Stimulated activated naive CD8-positive, alpha-beta T cell treated with anti-CD3 and anti-CD28 coated beads, Interleukin-15, amount 100 ng/mL, for 72 hours (primary cell): ENCODE measurements at regions not wholly inside any gene's neighbourhood (a gene's known extent, or its start where the extent isn't known, plus 50 kb on each side); places are given as distances from the start of the nearest gene placed in this dataset.

Source experiments
- ATAC-seq: fragments of 150-1000 bp; cut with Tn5 transposase; 2 replicates; pipeline ENCODE4 v1.10.0; 2021; ENCODE audit warnings: mild to moderate bottlenecking, moderate library complexity
- DNase-seq, 2 donors: peaks; one replicate each; pipeline ENCODE4 v3.0.0; 2021 to 2022
- H3K27ac Mint-ChIP-seq, 2 donors: one replicate each; pipeline ENCODE4 v1.8.0; 2022; ENCODE audit warnings: mild to moderate bottlenecking in 2 of 2, mixed read lengths in 2 of 2, moderate library complexity in 2 of 2
- H3K27me3 Mint-ChIP-seq: one replicate; pipeline ENCODE4 v1.8.0; 2022; ENCODE audit warnings: mixed read lengths
- H3K4me1 Mint-ChIP-seq: one replicate; pipeline ENCODE4 v1.8.0; 2022; ENCODE audit warnings: mild to moderate bottlenecking, mixed read lengths
- H3K4me3 Mint-ChIP-seq, 2 donors: one replicate each; pipeline ENCODE4 v1.8.0; 2022; ENCODE audit warnings: mild to moderate bottlenecking in 2 of 2, mixed read lengths in 2 of 2, moderate library complexity in 1 of 2
- H3K9me3 Mint-ChIP-seq, 2 donors: one replicate each; pipeline ENCODE4 v1.8.0; 2022; ENCODE audit warnings: mixed read lengths in 2 of 2

- DNase-seq (no peak), ATAC-seq (no peak)
- Mint-ChIP-seq H3K4me3 (no peak overlapping the region), H3K27ac (no peak overlapping the region), H3K4me1 (no peaks in the 10 kb centered on the region), H3K27me3 (no peaks in the 10 kb centered on the region), H3K9me3 (peaks cover 9 to 11% of the 10 kb centered on the region in 2 donors)
These were observed 231.3 kb upstream of the SLCO3A1 start for GRCh38 chr15:91622235-91622634.

- Mint-ChIP-seq H3K27me3 (no peaks in the 10 kb centered on the region), H3K4me1 (no peaks in the 10 kb centered on the region), H3K4me3 (no peak overlapping the region), H3K9me3 (peaks cover 9 to 11% of the 10 kb centered on the region in 2 donors), H3K27ac (no peak overlapping the region)
- ATAC-seq (no peak), DNase-seq (no peak)
These were observed 230.7 kb upstream of the SLCO3A1 start for GRCh38 chr15:91622711-91623342.

GRCh38 chr15:91624353-91624968 is 229.0 kb upstream of the SLCO3A1 start:
- no peaks in the 10 kb centered on the region for H3K27me3 Mint-ChIP-seq
- H3K4me1 Mint-ChIP-seq = no peaks in the 10 kb centered on the region
- no peaks in the 10 kb centered on the region for H3K9me3 Mint-ChIP-seq
- ATAC-seq (no peak), DNase-seq (no peak)
- H3K4me3 Mint-ChIP-seq = no peak overlapping the region
- no peak overlapping the region for H3K27ac Mint-ChIP-seq

GRCh38 chr15:91625506-91625905 is 228.0 kb upstream of the SLCO3A1 start:
- Mint-ChIP-seq H3K4me3 (no peak overlapping the region), H3K27me3 (no peaks in the 10 kb centered on the region), H3K4me1 (no peaks in the 10 kb centered on the region), H3K9me3 (no peaks in the 10 kb centered on the region), H3K27ac (no peak overlapping the region)
- DNase-seq = no peak
- ATAC-seq = no peak

GRCh38 chr15:91627473-91628278 is 225.8 kb upstream of the SLCO3A1 start:
- ATAC-seq = no peak
- Mint-ChIP-seq H3K9me3 (no peaks in the 10 kb centered on the region), H3K27me3 (no peaks in the 10 kb centered on the region), H3K4me3 (no peak overlapping the region), H3K27ac (no peak overlapping the region), H3K4me1 (no peaks in the 10 kb centered on the region)
- no peak for DNase-seq

- Mint-ChIP-seq H3K27ac (no peak overlapping the region), H3K4me3 (no peak overlapping the region), H3K9me3 (no peaks in the 10 kb centered on the region), H3K4me1 (no peaks in the 10 kb centered on the region), H3K27me3 (no peaks in the 10 kb centered on the region)
- DNase-seq (no peak), ATAC-seq (no peak)
These were observed 223.4 kb upstream of the SLCO3A1 start for GRCh38 chr15:91630090-91630489.

GRCh38 chr15:91632176-91632575 is 221.3 kb upstream of the SLCO3A1 start:
- ATAC-seq = no peak
- Mint-ChIP-seq H3K9me3 (no peaks in the 10 kb centered on the region), H3K27me3 (no peaks in the 10 kb centered on the region), H3K27ac (no peak overlapping the region), H3K4me3 (no peak overlapping the region), H3K4me1 (no peaks in the 10 kb centered on the region)
- DNase-seq = no peak

- no peaks in the 10 kb centered on the region for H3K4me1 Mint-ChIP-seq
- no peak for DNase-seq
- ATAC-seq = no peak
- H3K9me3 Mint-ChIP-seq = peaks cover 2 to 4% of the 10 kb centered on the region in 2 donors
- no peak overlapping the region for H3K4me3 Mint-ChIP-seq
- no peaks in the 10 kb centered on the region for H3K27me3 Mint-ChIP-seq
- no peak overlapping the region for H3K27ac Mint-ChIP-seq
These were observed 220.5 kb upstream of the SLCO3A1 start for GRCh38 chr15:91632981-91633380.

- DNase-seq (no peak), ATAC-seq (no peak)
- no peak overlapping the region for H3K27ac Mint-ChIP-seq
- no peak overlapping the region for H3K4me3 Mint-ChIP-seq
- no peaks in the 10 kb centered on the region for H3K27me3 Mint-ChIP-seq
- no peaks in the 10 kb centered on the region for H3K4me1 Mint-ChIP-seq
- peaks cover 6 to 7% of the 10 kb centered on the region in 2 donors for H3K9me3 Mint-ChIP-seq
These were observed 219.3 kb upstream of the SLCO3A1 start for GRCh38 chr15:91634179-91634578.

- Mint-ChIP-seq H3K4me1 (no peaks in the 10 kb centered on the region), H3K27ac (no peak overlapping the region), H3K4me3 (no peak overlapping the region), H3K27me3 (no peaks in the 10 kb centered on the region), H3K9me3 (peaks cover 7 to 9% of the 10 kb centered on the region in 2 donors)
- ATAC-seq = no peak
- DNase-seq = no peak
These were observed 218.4 kb upstream of the SLCO3A1 start for GRCh38 chr15:91635080-91635479.

GRCh38 chr15:91635641-91636040 is 217.9 kb upstream of the SLCO3A1 start:
- H3K27ac Mint-ChIP-seq = no peak overlapping the region
- no peaks in the 10 kb centered on the region for H3K4me1 Mint-ChIP-seq
- ATAC-seq (no peak), DNase-seq (no peak)
- no peaks in the 10 kb centered on the region for H3K27me3 Mint-ChIP-seq
- H3K4me3 Mint-ChIP-seq = no peak overlapping the region
- H3K9me3 Mint-ChIP-seq = peaks cover 13% of the 10 kb centered on the region in 2 donors

GRCh38 chr15:91649016-91649415 is 204.5 kb upstream of the SLCO3A1 start:
- H3K27me3 Mint-ChIP-seq = peaks cover 15% of the 10 kb centered on the region
- H3K4me3 Mint-ChIP-seq = no peak overlapping the region

GRCh38 chr15:91649831-91650321 is 203.6 kb upstream of the SLCO3A1 start:
- Mint-ChIP-seq H3K4me1 (no peaks in the 10 kb centered on the region), H3K27me3 (peaks cover 16% of the 10 kb centered on the region), H3K4me3 (no peak overlapping the region), H3K27ac (no peak overlapping the region), H3K9me3 (no peaks in the 10 kb centered on the region)
- DNase-seq = no peak
- no peak for ATAC-seq

More at GRCh38 chr15:91649016-91649415, 204.5 kb upstream of the SLCO3A1 start:
- Mint-ChIP-seq H3K4me1 (no peaks in the 10 kb centered on the region), H3K9me3 (no peaks in the 10 kb centered on the region), H3K27ac (no peak overlapping the region)
- ATAC-seq = no peak
- DNase-seq = no peak

- Mint-ChIP-seq H3K27me3 (peaks cover 26% of the 10 kb centered on the region), H3K4me1 (peaks cover 10% of the 10 kb centered on the region), H3K4me3 (no peak overlapping the region), H3K9me3 (peaks cover 5 to 8% of the 10 kb centered on the region in 2 donors), H3K27ac (no peak overlapping the region)
- no peak for DNase-seq
- ATAC-seq = no peak
These were observed 202.3 kb upstream of the SLCO3A1 start for GRCh38 chr15:91651251-91651650.

- H3K4me3 Mint-ChIP-seq = no peak overlapping the region
- H3K4me1 Mint-ChIP-seq = peaks cover 10% of the 10 kb centered on the region
- peaks cover 5 to 8% of the 10 kb centered on the region in 2 donors for H3K9me3 Mint-ChIP-seq
- DNase-seq (no peak), ATAC-seq (no peak)
- H3K27me3 Mint-ChIP-seq = peaks cover 33% of the 10 kb centered on the region
- no peak overlapping the region for H3K27ac Mint-ChIP-seq
These were observed 200.8 kb upstream of the SLCO3A1 start for GRCh38 chr15:91652610-91653207.
